ENCODE measurements at regions not wholly inside any gene's neighbourhood (a gene's known extent, or its start where the extent isn't known, plus 50 kb on each side); places are given as distances from the start of the nearest gene placed in this dataset.

DNA sequence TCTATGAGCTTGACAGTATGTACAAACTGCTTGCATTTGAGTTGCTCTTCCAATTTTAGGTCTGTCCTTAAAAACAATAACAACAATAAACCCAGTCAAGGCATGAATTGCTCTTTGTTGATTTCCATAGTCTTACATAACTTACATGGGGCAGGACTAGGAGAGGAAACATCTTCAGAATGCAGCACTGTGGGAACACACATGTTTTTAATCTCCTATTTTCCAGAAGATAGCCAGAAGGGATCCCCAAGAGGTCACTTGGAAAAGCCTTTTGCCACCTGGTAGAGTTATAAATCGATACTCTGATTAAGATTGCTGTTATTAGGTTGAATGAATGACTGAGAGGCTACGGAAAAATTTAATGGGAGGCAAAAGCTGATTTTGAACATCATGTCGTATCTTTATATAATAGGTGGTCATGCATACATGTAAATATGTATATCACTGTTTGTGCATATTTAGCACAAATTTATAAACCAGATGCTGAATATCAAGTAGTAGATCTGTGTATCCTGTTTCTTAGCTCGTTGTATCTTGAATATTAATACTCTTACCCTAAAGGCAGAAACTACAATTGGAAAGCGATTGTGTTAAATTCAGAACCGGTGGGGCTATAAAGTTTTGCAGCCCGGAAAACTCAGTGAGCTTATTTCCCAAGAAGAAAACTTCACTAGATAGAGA lies 479.4 kb upstream of the TCF4 start:
- Histone ChIP-seq H3K4me1 (ENCODE audit: control insufficient read depth, insufficient read depth, low read length) (peaks cover 6% of the 10 kb centered on the region), H3K9ac (ENCODE audit: low read depth, low read length) (no peak overlapping the region), H3K4me3 (ENCODE audit: low read depth, low read length) (no peak overlapping the region), H3K9me3 (ENCODE audit: control insufficient read depth, insufficient read depth, low read length) (no peaks in the 10 kb centered on the region), H3K36me3 (ENCODE audit: control insufficient read depth, insufficient read depth, low read length) (no peaks in the 10 kb centered on the region), H3K27me3 (ENCODE audit: control insufficient read depth, insufficient read depth, low read length) (no peaks in the 10 kb centered on the region)

DNA sequence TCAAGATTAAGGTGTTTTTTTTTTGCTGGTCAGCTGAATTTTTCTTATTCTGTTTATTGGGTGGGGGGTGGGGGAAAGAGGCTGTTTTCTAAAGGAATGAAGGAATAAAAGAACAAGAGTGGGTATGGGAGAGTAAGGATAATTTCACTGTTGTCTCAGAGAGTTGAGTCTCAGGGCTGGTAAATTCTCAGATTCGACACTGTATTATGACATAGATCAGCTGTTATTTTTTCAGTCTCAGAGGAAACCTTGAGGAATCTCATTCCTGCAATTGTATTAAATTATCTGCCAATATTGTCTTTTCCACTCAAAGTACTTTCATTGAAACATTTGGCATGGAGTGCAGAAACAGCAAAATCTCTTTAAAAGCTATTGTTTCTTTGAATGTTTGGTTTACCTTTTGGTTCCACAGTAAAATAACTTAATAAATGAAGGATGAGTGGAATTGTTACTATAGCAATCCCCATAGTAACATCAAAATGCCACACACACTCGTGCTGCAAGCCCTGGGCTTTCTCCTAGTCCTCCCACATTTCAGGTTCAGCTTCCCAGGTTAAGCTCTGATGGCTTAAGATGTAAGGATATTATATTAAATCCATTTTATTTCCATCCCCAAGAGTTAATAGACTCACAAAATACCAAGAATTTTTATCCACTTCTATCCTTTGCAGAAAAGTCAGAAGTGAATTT lies 478.7 kb upstream of the TCF4 start:
- Histone ChIP-seq H3K27me3 (ENCODE audit: control insufficient read depth, insufficient read depth, low read length) (no peaks in the 10 kb centered on the region), H3K4me3 (ENCODE audit: low read depth, low read length) (no peak overlapping the region), H3K9ac (ENCODE audit: low read depth, low read length) (no peak overlapping the region), H3K9me3 (ENCODE audit: control insufficient read depth, insufficient read depth, low read length) (no peaks in the 10 kb centered on the region), H3K4me1 (ENCODE audit: control insufficient read depth, insufficient read depth, low read length) (peaks cover 6% of the 10 kb centered on the region), H3K36me3 (ENCODE audit: control insufficient read depth, insufficient read depth, low read length) (no peaks in the 10 kb centered on the region)

- Histone ChIP-seq H3K9ac (ENCODE audit: low read depth, low read length) (no peak overlapping the region), H3K36me3 (ENCODE audit: control insufficient read depth, insufficient read depth, low read length) (no peaks in the 10 kb centered on the region), H3K9me3 (ENCODE audit: control insufficient read depth, insufficient read depth, low read length) (no peaks in the 10 kb centered on the region), H3K27me3 (ENCODE audit: control insufficient read depth, insufficient read depth, low read length) (no peaks in the 10 kb centered on the region), H3K4me1 (ENCODE audit: control insufficient read depth, insufficient read depth, low read length) (peaks cover 6% of the 10 kb centered on the region), H3K4me3 (ENCODE audit: low read depth, low read length) (no peak overlapping the region)
Measured at GRCh38 chr18:56065086-56065485, 477.1 kb upstream of the TCF4 start.

GRCh38 chr18:56062931-56063330 lies 474.9 kb upstream of the TCF4 start:
- peaks cover 6% of the 10 kb centered on the region for H3K4me1 ChIP-seq (ENCODE audit: control insufficient read depth, insufficient read depth, low read length)
- no peak overlapping the region for H3K4me3 ChIP-seq (ENCODE audit: low read depth, low read length)
- no peaks in the 10 kb centered on the region for H3K27me3 ChIP-seq (ENCODE audit: control insufficient read depth, insufficient read depth, low read length)
- H3K36me3 ChIP-seq (ENCODE audit: control insufficient read depth, insufficient read depth, low read length) = no peaks in the 10 kb centered on the region
- H3K9ac ChIP-seq (ENCODE audit: low read depth, low read length) = no peak overlapping the region
- H3K9me3 ChIP-seq (ENCODE audit: control insufficient read depth, insufficient read depth, low read length) = no peaks in the 10 kb centered on the region

GRCh38 chr18:56060967-56061541 lies 473.1 kb upstream of the TCF4 start:
- no peaks in the 10 kb centered on the region for H3K36me3 ChIP-seq (ENCODE audit: control insufficient read depth, insufficient read depth, low read length)
- H3K9ac ChIP-seq (ENCODE audit: low read depth, low read length) = no peak overlapping the region
- no peaks in the 10 kb centered on the region for H3K27me3 ChIP-seq (ENCODE audit: control insufficient read depth, insufficient read depth, low read length)
- no peak overlapping the region for H3K4me3 ChIP-seq (ENCODE audit: low read depth, low read length)
- H3K4me1 ChIP-seq (ENCODE audit: control insufficient read depth, insufficient read depth, low read length) = peaks cover 6% of the 10 kb centered on the region
- no peaks in the 10 kb centered on the region for H3K9me3 ChIP-seq (ENCODE audit: control insufficient read depth, insufficient read depth, low read length)

DNA sequence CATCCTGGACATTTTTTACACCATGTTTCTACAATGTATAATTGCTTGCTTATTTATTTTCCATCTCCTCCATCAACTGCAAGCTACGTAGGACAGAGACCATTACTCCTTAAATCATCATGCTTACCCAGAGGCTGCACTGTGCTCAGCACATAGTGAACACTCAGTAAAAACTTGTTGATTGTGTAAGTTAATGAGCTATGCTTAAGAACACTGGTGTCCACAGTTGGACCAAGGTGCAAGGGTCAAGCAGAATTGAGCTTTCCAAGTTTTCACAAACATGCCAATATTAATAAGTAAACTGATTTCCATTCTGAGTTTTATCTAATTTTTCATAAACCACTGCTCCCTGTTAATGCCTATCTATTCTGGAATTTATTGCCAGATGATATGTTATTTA lies 464.2 kb upstream of the TCF4 start:
- Histone ChIP-seq H3K4me3 (ENCODE audit: low read depth, low read length) (no peak overlapping the region), H3K9me3 (ENCODE audit: control insufficient read depth, insufficient read depth, low read length) (no peaks in the 10 kb centered on the region), H3K9ac (ENCODE audit: low read depth, low read length) (no peak overlapping the region)

DNA sequence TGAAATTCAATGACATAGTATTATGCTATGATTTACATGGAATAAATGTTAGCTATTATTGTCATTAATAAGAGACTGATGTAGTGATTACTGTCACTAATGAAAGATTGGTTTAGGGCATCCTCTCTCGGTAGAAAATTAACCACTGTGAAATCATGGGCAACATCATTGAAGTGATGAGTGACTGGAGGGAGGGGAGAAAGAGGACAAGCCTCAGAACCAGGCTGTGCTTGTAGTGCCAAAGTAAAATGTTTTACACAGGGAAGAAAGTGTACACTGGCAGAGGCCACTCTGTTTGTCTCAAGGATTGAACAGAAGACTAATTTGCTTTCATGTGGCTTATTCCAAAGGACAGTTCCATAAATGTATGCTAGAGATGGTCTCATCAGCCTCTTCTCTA lies 456.2 kb upstream of the TCF4 start:
- Histone ChIP-seq H3K36me3 (ENCODE audit: control insufficient read depth, insufficient read depth, low read length) (no peaks in the 10 kb centered on the region), H3K4me3 (ENCODE audit: low read depth, low read length) (no peak overlapping the region), H3K9me3 (ENCODE audit: control insufficient read depth, insufficient read depth, low read length) (no peaks in the 10 kb centered on the region), H3K27me3 (ENCODE audit: control insufficient read depth, insufficient read depth, low read length) (no peaks in the 10 kb centered on the region), H3K9ac (ENCODE audit: low read depth, low read length) (no peak overlapping the region), H3K4me1 (ENCODE audit: control insufficient read depth, insufficient read depth, low read length) (no peaks in the 10 kb centered on the region)

More for the DNA sequence above, 464.2 kb upstream of the TCF4 start:
- no peaks in the 10 kb centered on the region for H3K36me3 ChIP-seq (ENCODE audit: control insufficient read depth, insufficient read depth, low read length)
- H3K4me1 ChIP-seq (ENCODE audit: control insufficient read depth, insufficient read depth, low read length) = no peaks in the 10 kb centered on the region
- no peaks in the 10 kb centered on the region for H3K27me3 ChIP-seq (ENCODE audit: control insufficient read depth, insufficient read depth, low read length)

- Histone ChIP-seq H3K9ac (ENCODE audit: low read depth, low read length) (no peak overlapping the region), H3K4me3 (ENCODE audit: low read depth, low read length) (no peak overlapping the region)
Measured at GRCh38 chr18:56043641-56044061, 455.7 kb upstream of the TCF4 start.

GRCh38 chr18:56042915-56043536 lies 455.0 kb upstream of the TCF4 start:
- Histone ChIP-seq H3K9ac (ENCODE audit: low read depth, low read length) (no peak overlapping the region), H3K4me3 (ENCODE audit: low read depth, low read length) (no peak overlapping the region), H3K4me1 (ENCODE audit: control insufficient read depth, insufficient read depth, low read length) (no peaks in the 10 kb centered on the region), H3K9me3 (ENCODE audit: control insufficient read depth, insufficient read depth, low read length) (no peaks in the 10 kb centered on the region), H3K36me3 (ENCODE audit: control insufficient read depth, insufficient read depth, low read length) (no peaks in the 10 kb centered on the region), H3K27me3 (ENCODE audit: control insufficient read depth, insufficient read depth, low read length) (no peaks in the 10 kb centered on the region)

More at GRCh38 chr18:56043641-56044061, 455.7 kb upstream of the TCF4 start:
- H3K4me1 ChIP-seq (ENCODE audit: control insufficient read depth, insufficient read depth, low read length) = no peaks in the 10 kb centered on the region
- H3K36me3 ChIP-seq (ENCODE audit: control insufficient read depth, insufficient read depth, low read length) = no peaks in the 10 kb centered on the region
- no peaks in the 10 kb centered on the region for H3K9me3 ChIP-seq (ENCODE audit: control insufficient read depth, insufficient read depth, low read length)
- no peaks in the 10 kb centered on the region for H3K27me3 ChIP-seq (ENCODE audit: control insufficient read depth, insufficient read depth, low read length)

GRCh38 chr18:56038171-56039030 lies 450.4 kb upstream of the TCF4 start:
- Histone ChIP-seq H3K36me3 (ENCODE audit: control insufficient read depth, insufficient read depth, low read length) (no peaks in the 10 kb centered on the region), H3K4me1 (ENCODE audit: control insufficient read depth, insufficient read depth, low read length) (no peaks in the 10 kb centered on the region), H3K9ac (ENCODE audit: low read depth, low read length) (no peak overlapping the region), H3K27me3 (ENCODE audit: control insufficient read depth, insufficient read depth, low read length) (no peaks in the 10 kb centered on the region), H3K4me3 (ENCODE audit: low read depth, low read length) (no peak overlapping the region), H3K9me3 (ENCODE audit: control insufficient read depth, insufficient read depth, low read length) (no peaks in the 10 kb centered on the region)

GRCh38 chr18:56036741-56037140 lies 448.7 kb upstream of the TCF4 start:
- Histone ChIP-seq H3K9me3 (ENCODE audit: control insufficient read depth, insufficient read depth, low read length) (no peaks in the 10 kb centered on the region), H3K9ac (ENCODE audit: low read depth, low read length) (no peak overlapping the region), H3K27me3 (ENCODE audit: control insufficient read depth, insufficient read depth, low read length) (no peaks in the 10 kb centered on the region), H3K4me3 (ENCODE audit: low read depth, low read length) (no peak overlapping the region), H3K36me3 (ENCODE audit: control insufficient read depth, insufficient read depth, low read length) (no peaks in the 10 kb centered on the region), H3K4me1 (ENCODE audit: control insufficient read depth, insufficient read depth, low read length) (no peaks in the 10 kb centered on the region)
